ENCODE measurements at regions not wholly inside any gene's neighbourhood (a gene's known extent, or its start where the extent isn't known, plus 50 kb on each side); places are given as distances from the start of the nearest gene placed in this dataset.

GRCh38 chr2:158024288-158024898 lies 77.3 kb upstream of the UPP2 start:
- no peaks in the 10 kb centered on the region for H3K4me1 ChIP-seq
- 2 to 5% methylated on average over 4 of the region's 4 CpGs for WGBS, 2 donors
- no peaks in the 10 kb centered on the region for H3K27me3 ChIP-seq
- no peak overlapping the region for H3K27ac ChIP-seq
- ATAC-seq (ENCODE audit: low FRiP score in 2 of 2) (peak in 1 of 2 donors; percentile 70), DNase-seq (peak in 1 of 2 donors; percentile 50)
- H3K4me3 ChIP-seq: no peak overlapping the region
- TF ChIP-seq POLR2AphosphoS5 (IDR thresholded peaks at IDR 0.05) (no peak), EP300 (IDR thresholded peaks at IDR 0.05) (no peak), POLR2A (IDR thresholded peaks at IDR 0.05) (no peak), CTCF (IDR thresholded peaks at IDR 0.05) (peak; percentile 60 to 83 (median 73))
- H3K9me3 ChIP-seq: no peaks in the 10 kb centered on the region
- no peaks in the 10 kb centered on the region for H3K36me3 ChIP-seq

- Histone ChIP-seq H3K36me3 (no peaks in the 10 kb centered on the region), H3K4me3 (no peak overlapping the region), H3K27me3 (no peaks in the 10 kb centered on the region), H3K27ac (no peak overlapping the region), H3K4me1 (no peaks in the 10 kb centered on the region), H3K9me3 (no peaks in the 10 kb centered on the region)
- DNase-seq: no peak
- ATAC-seq (ENCODE audit: low FRiP score in 2 of 2): no peak
- WGBS, 2 donors: 67 to 94% methylated on average over 1 of the region's 1 CpG
- TF ChIP-seq POLR2A (IDR thresholded peaks at IDR 0.05) (no peak), EP300 (IDR thresholded peaks at IDR 0.05) (no peak), POLR2AphosphoS5 (IDR thresholded peaks at IDR 0.05) (no peak), CTCF (IDR thresholded peaks at IDR 0.05) (no peak)
These were observed 78.8 kb upstream of the UPP2 start for GRCh38 chr2:158022888-158023287.

GRCh38 chr2:158021226-158021625 lies 80.5 kb upstream of the UPP2 start:
- no peaks in the 10 kb centered on the region for H3K36me3 ChIP-seq
- 80 to 94% methylated on average over 3 of the region's 3 CpGs for WGBS, 2 donors
- no peak overlapping the region for H3K4me3 ChIP-seq
- DNase-seq (no peak), ATAC-seq (ENCODE audit: low FRiP score in 2 of 2) (no peak)
- H3K27me3 ChIP-seq: no peaks in the 10 kb centered on the region
- H3K27ac ChIP-seq: no peak overlapping the region
- H3K4me1 ChIP-seq: no peaks in the 10 kb centered on the region
- H3K9me3 ChIP-seq: no peaks in the 10 kb centered on the region
- no peak for TF ChIP-seq CTCF (IDR thresholded peaks at IDR 0.05)

- Histone ChIP-seq H3K27ac (no peak overlapping the region), H3K36me3 (no peaks in the 10 kb centered on the region), H3K4me1 (no peaks in the 10 kb centered on the region), H3K27me3 (no peaks in the 10 kb centered on the region), H3K9me3 (no peaks in the 10 kb centered on the region), H3K4me3 (no peak overlapping the region)
- TF ChIP-seq POLR2AphosphoS5 (IDR thresholded peaks at IDR 0.05) (no peak), EP300 (IDR thresholded peaks at IDR 0.05) (no peak)
- WGBS, 2 donors: 55 to 67% methylated on average over 4 of the region's 4 CpGs
- ATAC-seq (ENCODE audit: low FRiP score in 2 of 2): no peak
- DNase-seq: no peak
These were observed 86.1 kb upstream of the UPP2 start for GRCh38 chr2:158015428-158016076.

- Histone ChIP-seq H3K27ac (no peak overlapping the region), H3K4me3 (no peak overlapping the region), H3K36me3 (no peaks in the 10 kb centered on the region), H3K4me1 (peaks cover 0 to 4% (median 0%) of the 10 kb centered on the region in 4 donors), H3K9me3 (no peaks in the 10 kb centered on the region), H3K27me3 (no peaks in the 10 kb centered on the region)
- TF ChIP-seq CTCF (IDR thresholded peaks at IDR 0.05) (no peak), POLR2AphosphoS5 (IDR thresholded peaks at IDR 0.05) (no peak), POLR2A (IDR thresholded peaks at IDR 0.05) (no peak), EP300 (IDR thresholded peaks at IDR 0.05) (no peak)
- no peak for ATAC-seq (ENCODE audit: low FRiP score in 2 of 2)
- whole genome bisulfite sequencing, 2 donors: 71% methylated on average over 1 of the region's 1 CpG; no CpG with 5 or more reads in 1 of the 2 donors
- no peak for DNase-seq
These were observed 87.8 kb upstream of the UPP2 start for GRCh38 chr2:158013891-158014290.

Measured in upper lobe of left lung (tissue), 6 donors.